ENCODE measurements at regions not wholly inside any gene's neighbourhood (a gene's known extent, or its start where the extent isn't known, plus 50 kb on each side); places are given as distances from the start of the nearest gene placed in this dataset.
"Not testable (repeated sequence)": the region's sequence is repeated elsewhere in the genome, so short reads cannot be mapped to it uniquely, and the experiment has no call there.

- DNase-seq = no peak
Observed at GRCh38 chr1:112817555-112818373, 102.6 kb upstream of the PPM1J start.

GRCh38 chr1:112815376-112815775, 100.2 kb upstream of the PPM1J start:
- no peak for DNase-seq

- DNase-seq = not testable (repeated sequence)
Observed at GRCh38 chr1:112814645-112815044, 99.5 kb upstream of the PPM1J start.

GRCh38 chr1:112808861-112809684, 93.9 kb upstream of the PPM1J start:
- DNase-seq = peak; percentile 45

GRCh38 chr1:112807999-112808398, 92.9 kb upstream of the PPM1J start:
- DNase-seq = no peak

GRCh38 chr1:112807117-112807516, 92.0 kb upstream of the PPM1J start:
- DNase-seq = no peak

GRCh38 chr1:112806090-112806642, 91.0 kb upstream of the PPM1J start:
- DNase-seq = no peak

- no peak for DNase-seq
Observed at GRCh38 chr1:112805155-112805853, 90.2 kb upstream of the PPM1J start.

GRCh38 chr1:112803906-112804762, 89.0 kb upstream of the PPM1J start:
- peak; percentile 23 for DNase-seq

GRCh38 chr1:112800289-112800688, 85.2 kb upstream of the PPM1J start:
- DNase-seq = no peak

- no peak for DNase-seq
Observed at GRCh38 chr1:112798292-112798691, 83.2 kb upstream of the PPM1J start.

- DNase-seq = no peak
Observed at GRCh38 chr1:112797224-112797623, 82.1 kb upstream of the PPM1J start.

GRCh38 chr1:112794654-112795239, 79.6 kb upstream of the PPM1J start:
- no peak for DNase-seq

- DNase-seq = no peak
Observed at GRCh38 chr1:112793631-112794565, 78.8 kb upstream of the PPM1J start.

GRCh38 chr1:112791723-112792104, 76.6 kb upstream of the PPM1J start:
- no peak for DNase-seq

GRCh38 chr1:112790920-112791722, 76.0 kb upstream of the PPM1J start:
- no peak for DNase-seq

- no peak for DNase-seq
Observed at GRCh38 chr1:112788561-112788960, 73.4 kb upstream of the PPM1J start.

- DNase-seq = no peak
Observed at GRCh38 chr1:112788054-112788453, 72.9 kb upstream of the PPM1J start.

- DNase-seq = no peak
Observed at GRCh38 chr1:112783059-112783458, 67.9 kb upstream of the PPM1J start.

All from NCI-H2029 (cell line).